ENCODE measurements at regions not wholly inside any gene's neighbourhood (a gene's known extent, or its start where the extent isn't known, plus 50 kb on each side); places are given as distances from the start of the nearest gene placed in this dataset.

- TF ChIP-seq CTCF (conservative IDR thresholded peaks at IDR 0.05; ENCODE audit: low read length), result no peak
- TF ChIP-seq EZH2phosphoT487 (IDR thresholded peaks at IDR 0.05; ENCODE audit: borderline replicate concordance, low read depth, low read length), result no peak
Measured at GRCh38 chr5:165286692-165287091, 1781.3 kb downstream of the MAT2B start.
